H1 (cell line): ENCODE measurements at regions not wholly inside any gene's neighbourhood (a gene's known extent, or its start where the extent isn't known, plus 50 kb on each side); places are given as distances from the start of the nearest gene placed in this dataset.

Experiments used
- CTCF ChIA-PET: fragments of 300-600 bp; sonication (Branson Sonifier 250); formaldehyde crosslinking; loops from one replicate; lab custom pipeline; 2021; ENCODE audit not compliant: partially characterized antibody; lab: Charles Lee
- POLR2A ChIA-PET: fragments of 300-600 bp; sonication (Branson Sonifier 250); formaldehyde crosslinking; loops from one replicate; lab custom pipeline; 2021; ENCODE audit warnings: inconsistent platforms; ENCODE audit not compliant: partially characterized antibody; lab: Charles Lee
- DNase-seq, 2 experiments: peaks; one replicate each; pipeline versions ENCODE4 v3.0.0 to v3.0.0-alpha.2; 2010 to 2022; ENCODE audit warnings: low spot score in 2 of 2, low read depth in 1 of 2, mixed read lengths in 1 of 2
- FAIRE-seq: peaks from 2 replicates; lab custom pipeline; 2011; peaks lifted over from hg19 to GRCh38; lab: Jason Lieb, UNC
- H2AFZ ChIP-seq: 2 replicates; pipeline ENCODE4 v1.8.1; 2012; ENCODE audit warnings: low read length, inconsistent platforms
- H2AK5ac ChIP-seq: 2 replicates; pipeline ENCODE4 v1.6.1; 2013; ENCODE audit warnings: low read depth, low read length
- H2BK120ac ChIP-seq: replicated peaks from 2 replicates; pipeline ENCODE3; 2013; ENCODE audit warnings: low read depth, low read length, inconsistent platforms
- H2BK12ac ChIP-seq: 2 replicates; pipeline ENCODE4 v1.6.1; 2013; ENCODE audit warnings: low read depth, low read length
- H2BK15ac ChIP-seq: 2 replicates; pipeline ENCODE4 v1.6.1; 2013; ENCODE audit warnings: low read length
- H2BK20ac ChIP-seq: 2 replicates; pipeline ENCODE4 v1.6.1; 2013; ENCODE audit warnings: low read length
- H2BK5ac ChIP-seq: 2 replicates; pipeline ENCODE4 v1.6.1; 2013; ENCODE audit warnings: low read depth, low read length
- H3K14ac ChIP-seq: 2 replicates; pipeline ENCODE4 v1.6.1; 2013; ENCODE audit warnings: inconsistent platforms; ENCODE audit not compliant: insufficient read length
- H3K18ac ChIP-seq: 2 replicates; pipeline ENCODE4 v1.6.1; 2013; ENCODE audit warnings: low read length; ENCODE audit errors: extremely low read depth
- H3K23ac ChIP-seq: 2 replicates; pipeline ENCODE4 v1.6.1; 2013; ENCODE audit warnings: inconsistent platforms; ENCODE audit not compliant: insufficient read length
- H3K23me2 ChIP-seq: 2 replicates; pipeline ENCODE4 v1.6.1; 2013; ENCODE audit warnings: low read depth, low read length
- H3K27ac ChIP-seq: 2 replicates; pipeline ENCODE4 v1.6.1; 2011; ENCODE audit warnings: low read depth, low read length, inconsistent platforms
- H3K27me3 ChIP-seq, 4 experiments: replicated peaks in 1 of 4; 1 replicate in 1 of 4; 2 replicates in 3 of 4; pipeline versions ENCODE4 v1.6.1 to v1.8.1; 2011 to 2013; ENCODE audit warnings: low read length in 3 of 4, mild to moderate bottlenecking in 3 of 4, inconsistent platforms in 2 of 4, mixed read lengths in 2 of 4, moderate library complexity in 1 of 4; ENCODE audit not compliant: control insufficient read depth in 3 of 4, insufficient read depth in 3 of 4; ENCODE audit errors: extremely low read depth in 1 of 4
- H3K36me3 ChIP-seq, 4 experiments: 2 replicates each; pipeline versions ENCODE4 v1.6.1 to v1.8.1; 2011 to 2013; ENCODE audit warnings: mild to moderate bottlenecking in 4 of 4, low read length in 3 of 4, moderate library complexity in 2 of 4, control low read depth in 1 of 4, inconsistent platforms in 1 of 4; ENCODE audit not compliant: insufficient read depth in 4 of 4, control insufficient read depth in 2 of 4
- H3K4ac ChIP-seq: replicated peaks from 2 replicates; pipeline ENCODE3; 2013; ENCODE audit warnings: low read length, low read depth, mixed read lengths, inconsistent platforms; ENCODE audit not compliant: insufficient read length
- H3K4me1 ChIP-seq, 4 experiments: replicated peaks in 1 of 4; 1 replicate in 1 of 4; 2 replicates in 3 of 4; pipeline versions ENCODE4 v1.6.1 to v1.8.1; 2011 to 2013; ENCODE audit warnings: low read length in 3 of 4, inconsistent platforms in 2 of 4, mixed read lengths in 1 of 4; ENCODE audit not compliant: insufficient read depth in 4 of 4, control insufficient read depth in 3 of 4
- H3K4me2 ChIP-seq, 2 experiments: 2 replicates each; pipeline versions ENCODE4 v1.6.1 to v1.8.1; 2011 to 2013; ENCODE audit warnings: low read depth in 2 of 2, low read length in 2 of 2, control low read depth in 1 of 2, inconsistent platforms in 1 of 2, mild to moderate bottlenecking in 1 of 2; ENCODE audit not compliant: insufficient read depth in 1 of 2
- H3K4me3 ChIP-seq, 4 experiments: fragments of 200-600, 300-600 bp in 1 of 4; sonication (generic), shearing (Covaris generic), sonication (Bioruptor Twin) in 1 of 4; 2 replicates each; pipeline versions ENCODE4 v1.5.1 to v1.8.1; 2011 to 2016; ENCODE audit warnings: low read length in 4 of 4, low read depth in 3 of 4, control low read depth in 2 of 4, inconsistent platforms in 2 of 4, mild to moderate bottlenecking in 2 of 4, mixed read lengths in 1 of 4, moderate library complexity in 1 of 4; ENCODE audit not compliant: insufficient read depth in 2 of 4; ENCODE audit errors: extremely low read depth in 1 of 4
- H3K56ac ChIP-seq: replicated peaks from 2 replicates; pipeline ENCODE3; 2013; ENCODE audit warnings: low read depth, mild to moderate bottlenecking, mixed read lengths, low read length, inconsistent platforms; ENCODE audit not compliant: insufficient read length
- H3K79me1 ChIP-seq: 2 replicates; pipeline ENCODE4 v1.6.1; 2013; ENCODE audit warnings: low read depth, low read length, control low read depth
- H3K79me2 ChIP-seq, 2 experiments: 2 replicates each; pipeline versions ENCODE4 v1.6.1 to v1.8.1; 2012 to 2013; ENCODE audit warnings: low read length in 2 of 2, mild to moderate bottlenecking in 2 of 2, inconsistent platforms in 1 of 2; ENCODE audit not compliant: insufficient read depth in 2 of 2, control insufficient read depth in 1 of 2
- H3K9ac ChIP-seq, 4 experiments: replicated peaks in 1 of 4; 1 replicate in 1 of 4; 2 replicates in 3 of 4; pipeline versions ENCODE4 v1.6.1 to v1.8.1; 2011 to 2013; ENCODE audit warnings: low read depth in 3 of 4, low read length in 3 of 4, control low read depth in 2 of 4, mild to moderate bottlenecking in 2 of 4, moderate library complexity in 2 of 4, inconsistent platforms in 1 of 4; ENCODE audit errors: extremely low read depth in 1 of 4
- H3K9me3 ChIP-seq, 2 experiments: 2 replicates each; pipeline versions ENCODE4 v1.6.1 to v1.8.1; 2012 to 2013; ENCODE audit warnings: mild to moderate bottlenecking in 2 of 2, moderate library complexity in 2 of 2, control low read depth in 1 of 2, inconsistent platforms in 1 of 2, low read depth in 1 of 2, low read length in 1 of 2, mixed read lengths in 1 of 2; ENCODE audit not compliant: insufficient read depth in 2 of 2
- H4K20me1 ChIP-seq, 2 experiments: replicated peaks in 1 of 2; 2 replicates each; pipeline versions ENCODE3 to v1.8.1; 2011 to 2013; ENCODE audit warnings: inconsistent platforms in 2 of 2, low read length in 2 of 2, mild to moderate bottlenecking in 1 of 2; ENCODE audit not compliant: insufficient read depth in 2 of 2, control insufficient read depth in 1 of 2
- H4K5ac ChIP-seq: 2 replicates; pipeline ENCODE4 v1.6.1; 2013; ENCODE audit warnings: low read length, low read depth, mixed read lengths, inconsistent platforms; ENCODE audit not compliant: insufficient read length
- H4K8ac ChIP-seq: 2 replicates; pipeline ENCODE4 v1.8.0; 2013; ENCODE audit warnings: mild to moderate bottlenecking, moderate library complexity, low read length, inconsistent platforms; ENCODE audit not compliant: insufficient read depth; ENCODE audit errors: extremely low read depth
- H4K91ac ChIP-seq: replicated peaks from 2 replicates; pipeline ENCODE3; 2013; ENCODE audit warnings: low read length, mixed read lengths, inconsistent platforms; ENCODE audit not compliant: insufficient read length
- POU5F1 ChIP-seq: IDR thresholded peaks from 2 replicates; pipeline ENCODE4 v1.6.1; 2011; ENCODE audit warnings: low read depth, mild to moderate bottlenecking, low read length, moderate library complexity
- WGBS, 2 experiments: shearing (Covaris generic) in 1 of 2; methylation state at CpG; one replicate each; pipeline versions ENCODE4 v1.1.6 to v1.1.7; 2013 to 2015; ENCODE audit warnings: low lambda C conversion rate in 2 of 2, mixed read lengths in 2 of 2, inconsistent platforms in 1 of 2, low coverage in 1 of 2, missing lambda C conversion rate in 1 of 2; ENCODE audit not compliant: insufficient replicate concordance in 2 of 2, insufficient coverage in 1 of 2, insufficient read length in 1 of 2; ENCODE audit errors: extremely low coverage in 1 of 2, missing lambda C conversion rate in 1 of 2; 5-methylcytosine and 5-hydroxymethylcytosine counted together

DNA sequence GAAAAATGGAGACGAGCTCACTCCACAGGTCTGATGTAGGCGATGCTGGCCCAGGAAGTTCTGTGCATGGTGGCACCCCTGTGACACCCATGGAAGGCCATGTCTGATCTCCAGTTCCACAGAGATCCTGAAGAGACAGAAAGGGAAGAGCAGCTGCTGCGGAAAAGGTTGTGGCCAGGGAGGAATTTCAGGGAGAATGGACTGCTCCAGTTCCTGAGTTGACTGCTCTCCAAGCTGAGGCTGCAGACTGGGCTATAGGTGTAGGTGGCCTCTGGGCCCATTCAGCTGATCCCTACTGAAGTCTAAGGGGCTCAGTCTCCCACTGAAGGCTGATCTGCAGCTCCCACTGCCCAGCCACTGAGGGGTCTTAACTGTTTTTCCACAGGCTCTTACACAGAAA, 89.2 kb downstream of the ETS2 start:
- no peak overlapping the region for H2BK120ac ChIP-seq
- H3K27ac ChIP-seq: no peak overlapping the region
- H4K5ac ChIP-seq: no peak overlapping the region
- H2AFZ ChIP-seq: no peak overlapping the region; the same call in 1 of the 2 replicates
- H3K4me1 ChIP-seq: no peaks in the 10 kb centered on the region
- no peak overlapping the region for H2BK20ac ChIP-seq
- no peak overlapping the region for H3K14ac ChIP-seq
- no peak overlapping the region for H2BK12ac ChIP-seq
- no peaks in the 10 kb centered on the region for H4K20me1 ChIP-seq
- H3K9ac ChIP-seq: no peak overlapping the region
- H3K36me3 ChIP-seq: no peaks in the 10 kb centered on the region
- H2BK15ac ChIP-seq: no peak overlapping the region
- no peak overlapping the region for H3K18ac ChIP-seq
- H3K4me2 ChIP-seq: no peak overlapping the region
- no peak overlapping the region for H4K91ac ChIP-seq
- no peak overlapping the region for H3K4me3 ChIP-seq
- H3K4ac ChIP-seq: no peak overlapping the region
- POLR2A ChIA-PET: interaction anchor here (1.1 kb wide), 1 partner anchor 20 kb away, joined by 3 read pairs; no protein-coding TSS in a partner anchor
- no peak for DNase-seq
- no peak overlapping the region for H4K8ac ChIP-seq
- no peak overlapping the region for H2BK5ac ChIP-seq
- TF ChIP-seq POU5F1: no peak
- TF ChIP-seq, all 59 proteins: peak for 0
- Histone ChIP-seq H3K23me2 (no peaks in the 10 kb centered on the region), H3K79me1 (no peaks in the 10 kb centered on the region), H3K79me2 (no peaks in the 10 kb centered on the region), H3K27me3 (no peaks in the 10 kb centered on the region), H2AK5ac (no peak overlapping the region), H3K56ac (no peak overlapping the region), H3K9me3 (no peaks in the 10 kb centered on the region), H3K23ac (no peak overlapping the region)
- CTCF ChIA-PET: interaction anchor here (1.1 kb wide), 1 partner anchor 12 kb away, joined by 3 read pairs; no protein-coding TSS in a partner anchor
- no peak for FAIRE-seq
- 92% methylated on average over 3 of the region's 3 CpGs; no CpG with 5 or more reads in 1 of the 2 experiments for WGBS, 2 experiments
